A673 (cell line): ENCODE measurements at regions not wholly inside any gene's neighbourhood (a gene's known extent, or its start where the extent isn't known, plus 50 kb on each side); places are given as distances from the start of the nearest gene placed in this dataset.

Experiments
- CTCF ChIP-seq: fragments of 300-800, 200-600 bp; sonication (generic); conservative IDR thresholded peaks from 2 replicates; pipeline ENCODE4 v1.5.1; 2017; ENCODE audit warnings: low read depth, mild to moderate bottlenecking, antibody characterized with exemption, low read length, moderate library complexity, mixed read lengths
- EZH2 ChIP-seq: fragments of 200-600 bp; sonication (generic); IDR thresholded peaks from 2 replicates; pipeline ENCODE4 v1.6.1; 2017; ENCODE audit warnings: borderline replicate concordance, low read depth, mild to moderate bottlenecking, mixed read lengths, antibody characterized with exemption, low read length; ENCODE audit not compliant: poor library complexity, severe bottlenecking

- TF ChIP-seq EZH2, result no peak
- no peak for TF ChIP-seq CTCF
Observed at GRCh38 chr2:58826795-58827194, 585.7 kb upstream of the FANCL start.
